ENCODE measurements at regions not wholly inside any gene's neighbourhood (a gene's known extent, or its start where the extent isn't known, plus 50 kb on each side); places are given as distances from the start of the nearest gene placed in this dataset.

DNA sequence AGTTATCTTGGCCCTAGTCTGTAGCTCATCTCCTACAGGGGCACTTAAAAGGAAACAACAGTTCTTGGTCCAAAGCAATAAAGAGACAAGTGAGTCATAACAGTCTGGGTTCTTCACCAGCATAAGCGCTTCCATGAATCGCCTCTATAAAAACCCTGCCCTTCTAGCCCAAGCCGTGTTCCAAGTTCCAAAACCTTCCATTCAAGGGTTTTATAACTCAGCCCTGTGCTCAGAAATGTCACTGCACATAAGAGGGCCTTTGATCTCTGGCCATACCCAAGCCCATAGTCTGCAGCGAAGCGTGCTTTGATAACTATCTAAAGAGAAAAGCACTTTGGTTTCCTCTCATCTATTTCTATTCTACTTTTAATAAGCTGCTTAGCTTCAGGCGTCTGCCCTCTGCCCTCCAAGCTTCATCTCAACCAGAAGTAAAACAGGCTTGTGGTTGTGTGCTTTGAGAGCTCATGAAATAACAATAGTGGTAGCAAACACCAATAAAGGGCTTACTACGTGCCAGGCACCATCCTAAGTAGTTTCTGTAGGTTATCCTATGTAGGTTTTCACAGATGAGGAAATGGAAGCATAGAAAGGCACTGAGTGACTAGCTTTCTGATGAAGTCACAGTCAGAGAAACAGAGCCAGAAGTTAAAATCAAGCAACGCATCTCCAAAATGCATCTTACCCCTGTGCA lies 64.0 kb upstream of the AKAP13 start:
- Histone ChIP-seq H3K9me1 (ENCODE audit: insufficient read depth, low read length) (peaks cover 23% of the 10 kb centered on the region), H2AFZ (replicated peaks; ENCODE audit: low read length, poor library complexity) (no peak overlapping the region), H3K79me1 (ENCODE audit: low read depth in 1 of 2, low read length in 2 of 2) (peaks cover 0 to 17% of the 10 kb centered on the region in 2 experiments; a peak in 1 of 4 replicates), H3K4me1 (ENCODE audit: control insufficient read depth, insufficient read depth, low read length) (peaks cover 21% of the 10 kb centered on the region), H2AK9ac (replicated peaks; ENCODE audit: low read depth, low read length, poor library complexity) (no peak overlapping the region), H3K27ac (ENCODE audit: insufficient read depth, low read length) (no peak overlapping the region), H2BK5ac (ENCODE audit: low read depth, low read length, poor library complexity, severe bottlenecking) (peak overlapping the region; percentile 31), H4K5ac (ENCODE audit: low read depth, low read length) (no peak overlapping the region), H2AK5ac (ENCODE audit: low read depth, low read length) (peak overlapping the region; percentile 54), H3K14ac (replicated peaks; ENCODE audit: low read depth, low read length) (peak overlapping the region; percentile 77), H4K20me1 (ENCODE audit: insufficient read depth, low read length) (peaks cover 3% of the 10 kb centered on the region), H3K36me3 (ENCODE audit: control insufficient read depth, insufficient read depth, low read length) (no peaks in the 10 kb centered on the region), H2BK15ac (ENCODE audit: low read depth, low read length) (peak overlapping the region; percentile 20; the same call in 2 of the 3 replicates), H3K56ac (ENCODE audit: extremely low read depth, insufficient read depth, low read length) (no peak overlapping the region), H2BK120ac (ENCODE audit: low read depth, low read length) (peak overlapping the region; percentile 73), H4K8ac (ENCODE audit: low read depth in 2 of 2, low read length in 2 of 2) (peak overlapping the region in 1 of 2 experiments; percentile 38; a peak in 1 of 4 replicates), H3K23ac (ENCODE audit: low read depth, low read length) (peak overlapping the region; percentile 63; the same call in 1 of the 2 replicates), H3K4me3 (ENCODE audit: insufficient read depth, low read depth, low read length) (no peak overlapping the region), H3K18ac (ENCODE audit: low read depth, low read length) (peak overlapping the region; percentile 18; the same call in 1 of the 2 replicates), H2BK20ac (ENCODE audit: low read depth, low read length) (peak overlapping the region; percentile 81), H3K9me3 (ENCODE audit: control insufficient read depth, insufficient read depth, low read length) (no peaks in the 10 kb centered on the region), H3K4me2 (ENCODE audit: low read depth, low read length) (no peak overlapping the region), H3K27me3 (ENCODE audit: control insufficient read depth, insufficient read depth, low read length) (no peaks in the 10 kb centered on the region), H3K4ac (ENCODE audit: low read depth, low read length) (peak overlapping the region; percentile 44; the same call in 1 of the 2 replicates), H3K9ac (ENCODE audit: low read depth, low read length) (no peak overlapping the region), H4K91ac (ENCODE audit: insufficient read depth, low read depth, low read length) (no peak overlapping the region)
- WGBS, 2 experiments (ENCODE audit: extremely low coverage in 2 of 2, insufficient read length in 1 of 2), result 93% methylated on average over 3 of the region's 8 CpGs; no CpG with 5 or more reads in 1 of the 2 experiments
- ATAC-seq (ENCODE audit: low read depth) (no peak), DNase-seq (peak; percentile 53)
- POLR2A ChIA-PET (ENCODE audit: unreplicated experiment), result no interaction called here
- no peak for TF ChIP-seq BHLHE40 (IDR thresholded peaks at IDR 0.05; ENCODE audit: low read depth, low read length)
- TF ChIP-seq, protein P1, sequence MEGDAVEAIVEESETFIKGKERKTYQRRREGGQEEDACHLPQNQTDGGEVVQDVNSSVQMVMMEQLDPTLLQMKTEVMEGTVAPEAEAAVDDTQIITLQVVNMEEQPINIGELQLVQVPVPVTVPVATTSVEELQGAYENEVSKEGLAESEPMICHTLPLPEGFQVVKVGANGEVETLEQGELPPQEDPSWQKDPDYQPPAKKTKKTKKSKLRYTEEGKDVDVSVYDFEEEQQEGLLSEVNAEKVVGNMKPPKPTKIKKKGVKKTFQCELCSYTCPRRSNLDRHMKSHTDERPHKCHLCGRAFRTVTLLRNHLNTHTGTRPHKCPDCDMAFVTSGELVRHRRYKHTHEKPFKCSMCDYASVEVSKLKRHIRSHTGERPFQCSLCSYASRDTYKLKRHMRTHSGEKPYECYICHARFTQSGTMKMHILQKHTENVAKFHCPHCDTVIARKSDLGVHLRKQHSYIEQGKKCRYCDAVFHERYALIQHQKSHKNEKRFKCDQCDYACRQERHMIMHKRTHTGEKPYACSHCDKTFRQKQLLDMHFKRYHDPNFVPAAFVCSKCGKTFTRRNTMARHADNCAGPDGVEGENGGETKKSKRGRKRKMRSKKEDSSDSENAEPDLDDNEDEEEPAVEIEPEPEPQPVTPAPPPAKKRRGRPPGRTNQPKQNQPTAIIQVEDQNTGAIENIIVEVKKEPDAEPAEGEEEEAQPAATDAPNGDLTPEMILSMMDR (conservative IDR thresholded peaks at IDR 0.05; ENCODE audit: low read depth, low read length), result no peak
- CTCF ChIA-PET, result no interaction called here
- no TSS peak for BruUV-seq (replicated peaks)
- dilution Hi-C loops (cut with HindIII; ENCODE audit: low sequenced_read_pairs, unreplicated experiment) (no loop called here), intact Hi-C loops (cut with micrococcal nuclease) (loop anchor here (5.0 kb wide), 2 partner anchors 91 to 391 kb away; no protein-coding TSS in a partner anchor), in situ Hi-C loops (cut with MboI; ENCODE audit: low sequenced_read_pairs) (no loop called here)

Measured in IMR-90 (cell line).